ENCODE measurements at regions not wholly inside any gene's neighbourhood (a gene's known extent, or its start where the extent isn't known, plus 50 kb on each side); places are given as distances from the start of the nearest gene placed in this dataset.

GRCh38 chr7:35374858-35375257 lies 121.0 kb upstream of the TBX20 start:
- TF ChIP-seq CTCF (IDR thresholded peaks at IDR 0.05; ENCODE audit: insufficient read depth, low read length, poor library complexity, severe bottlenecking) (no peak), EZH2phosphoT487 (conservative IDR thresholded peaks at IDR 0.05; ENCODE audit: low read length) (no peak)

All from SU-DHL-6 (cell line).